ENCODE measurements at regions not wholly inside any gene's neighbourhood (a gene's known extent, or its start where the extent isn't known, plus 50 kb on each side); places are given as distances from the start of the nearest gene placed in this dataset.

GRCh38 chr18:5066380-5066977 is 130.6 kb downstream of the AKAIN1 start:
- no peak for ATAC-seq
- Histone ChIP-seq H3K27ac (ENCODE audit: extremely low read depth, low read depth, low read length) (no peak overlapping the region), H2AFZ (ENCODE audit: low read depth, low read length) (no peak overlapping the region), H3K9ac (ENCODE audit: insufficient read depth in 1 of 2, low read depth in 2 of 2, low read length in 2 of 2) (no peak overlapping the region), H4K20me1 (replicated peaks; ENCODE audit: control insufficient read depth, insufficient read depth, low read length) (no peaks in the 10 kb centered on the region), H3K4me2 (ENCODE audit: insufficient read depth, low read length) (no peak overlapping the region), H3K4me1 (replicated peaks in 1 of 2; ENCODE audit: control insufficient read depth in 2 of 2, insufficient read depth in 2 of 2, low read length in 2 of 2) (no peaks in the 10 kb centered on the region), H3K4me3 (no peak overlapping the region), H3K9me3 (replicated peaks; ENCODE audit: control insufficient read depth, insufficient read depth, low read depth, low read length) (no peaks in the 10 kb centered on the region), H3K79me2 (ENCODE audit: control insufficient read depth, insufficient read depth, low read length) (no peaks in the 10 kb centered on the region), H3K9me1 (ENCODE audit: control insufficient read depth, insufficient read depth, low read length) (no peaks in the 10 kb centered on the region), H3K36me3 (ENCODE audit: control insufficient read depth, insufficient read depth, low read length) (no peaks in the 10 kb centered on the region), H3K27me3 (ENCODE audit: control insufficient read depth in 2 of 2, insufficient read depth in 2 of 2, low read length in 2 of 2) (no peaks in the 10 kb centered on the region)
- peak; percentile 54 for FAIRE-seq
- in situ Hi-C loops (cut with MboI) (loop anchor here (25.0 kb wide), 2 partner anchors 954 to 1821 kb away; no protein-coding TSS in a partner anchor), intact Hi-C loops (cut with micrococcal nuclease) (no loop called here)
- ChIA-PET CTCF (ENCODE audit: low intra/inter-chr PET ratio) (no interaction called here), POLR2A (no interaction called here)
- TF ChIP-seq NR3C1 (CRISPR knock-in tag; IDR thresholded peaks at IDR 0.05) (no peak), CTCF (IDR thresholded peaks at IDR 0.05 in 2 of 3, conservative IDR thresholded peaks at IDR 0.05 in 1 of 3; ENCODE audit: insufficient read depth in 2 of 3, low read depth in 1 of 3, low read length in 3 of 3) (peak; percentile 10 to 50 (median 32); a peak in 4 of 6 replicates), ZNF280A (IDR thresholded peaks at IDR 0.05; ENCODE audit: low read depth, partially characterized antibody) (no peak), RAD21 (CRISPR knock-in tag; conservative IDR thresholded peaks at IDR 0.05 in 1 of 2, IDR thresholded peaks at IDR 0.05 in 1 of 2) (0 out of 4 replicates have a peak, but pooled peaks of 1 of the 2 experiments have one; percentile 8), CTCFL (IDR thresholded peaks at IDR 0.05; ENCODE audit: borderline replicate concordance, insufficient read depth, low read depth, low read length, poor library complexity, severe bottlenecking) (peak; percentile 1), KDM4B (IDR thresholded peaks at IDR 0.05; ENCODE audit: borderline replicate concordance in 2 of 2, low read depth in 1 of 2) (no peak)
- BruUV-seq (replicated peaks), result no TSS peak
- WGBS (ENCODE audit: insufficient coverage, low coverage, missing lambda C conversion rate), result 0% methylated on average over 2 of the region's 2 CpGs
- peak; percentile 12 to 34 (median 30) for DNase-seq (ENCODE audit: extremely low read depth in 1 of 4, low spot score in 3 of 4)
